ENCODE measurements at regions not wholly inside any gene's neighbourhood (a gene's known extent, or its start where the extent isn't known, plus 50 kb on each side); places are given as distances from the start of the nearest gene placed in this dataset.

- no peak overlapping the region for H2AK5ac ChIP-seq (ENCODE audit: low read depth, low read length)
- intact Hi-C loops (cut with micrococcal nuclease), result no loop called here
- BruUV-seq (replicated peaks), result no TSS peak
- H2AK9ac ChIP-seq (replicated peaks; ENCODE audit: low read depth, low read length, poor library complexity), result no peak overlapping the region
- no peak for TF ChIP-seq SMC3 (IDR thresholded peaks at IDR 0.05; ENCODE audit: low read depth, low read length)
- TF ChIP-seq, protein P1, sequence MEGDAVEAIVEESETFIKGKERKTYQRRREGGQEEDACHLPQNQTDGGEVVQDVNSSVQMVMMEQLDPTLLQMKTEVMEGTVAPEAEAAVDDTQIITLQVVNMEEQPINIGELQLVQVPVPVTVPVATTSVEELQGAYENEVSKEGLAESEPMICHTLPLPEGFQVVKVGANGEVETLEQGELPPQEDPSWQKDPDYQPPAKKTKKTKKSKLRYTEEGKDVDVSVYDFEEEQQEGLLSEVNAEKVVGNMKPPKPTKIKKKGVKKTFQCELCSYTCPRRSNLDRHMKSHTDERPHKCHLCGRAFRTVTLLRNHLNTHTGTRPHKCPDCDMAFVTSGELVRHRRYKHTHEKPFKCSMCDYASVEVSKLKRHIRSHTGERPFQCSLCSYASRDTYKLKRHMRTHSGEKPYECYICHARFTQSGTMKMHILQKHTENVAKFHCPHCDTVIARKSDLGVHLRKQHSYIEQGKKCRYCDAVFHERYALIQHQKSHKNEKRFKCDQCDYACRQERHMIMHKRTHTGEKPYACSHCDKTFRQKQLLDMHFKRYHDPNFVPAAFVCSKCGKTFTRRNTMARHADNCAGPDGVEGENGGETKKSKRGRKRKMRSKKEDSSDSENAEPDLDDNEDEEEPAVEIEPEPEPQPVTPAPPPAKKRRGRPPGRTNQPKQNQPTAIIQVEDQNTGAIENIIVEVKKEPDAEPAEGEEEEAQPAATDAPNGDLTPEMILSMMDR (conservative IDR thresholded peaks at IDR 0.05; ENCODE audit: low read depth, low read length), result no peak
- POLR2A ChIA-PET (ENCODE audit: unreplicated experiment), result no interaction called here
- no peaks in the 10 kb centered on the region for H3K4me1 ChIP-seq (ENCODE audit: control insufficient read depth, insufficient read depth, low read length)
- no peak overlapping the region for H3K4me2 ChIP-seq (ENCODE audit: low read depth, low read length)
- CTCF ChIA-PET, result no interaction called here
- in situ Hi-C loops (cut with MboI; ENCODE audit: low sequenced_read_pairs), result no loop called here
- H3K56ac ChIP-seq (ENCODE audit: extremely low read depth, insufficient read depth, low read length), result no peak overlapping the region
- no peak overlapping the region for H4K5ac ChIP-seq (ENCODE audit: low read depth, low read length)
- no CpG with 5 or more reads among the region's 1 CpG for WGBS, 2 experiments (ENCODE audit: extremely low coverage in 2 of 2, insufficient read length in 1 of 2)
- DNase-seq (no peak), ATAC-seq (ENCODE audit: low read depth) (no peak)
- H2AFZ ChIP-seq (replicated peaks; ENCODE audit: low read length, poor library complexity), result no peak overlapping the region
- H3K36me3 ChIP-seq (ENCODE audit: control insufficient read depth, insufficient read depth, low read length), result no peaks in the 10 kb centered on the region
- H3K79me1 ChIP-seq (ENCODE audit: low read depth in 1 of 2, low read length in 2 of 2), result no peaks in the 10 kb centered on the region
- no peaks in the 10 kb centered on the region for H3K9me3 ChIP-seq (ENCODE audit: control insufficient read depth, insufficient read depth, low read length)
- no peak overlapping the region for H3K9ac ChIP-seq (ENCODE audit: low read depth, low read length)
- no peak overlapping the region for H2BK20ac ChIP-seq (ENCODE audit: low read depth, low read length)
- H4K20me1 ChIP-seq (ENCODE audit: insufficient read depth, low read length), result no peaks in the 10 kb centered on the region
- H3K9me1 ChIP-seq (ENCODE audit: insufficient read depth, low read length), result no peaks in the 10 kb centered on the region
- no peak overlapping the region for H2BK120ac ChIP-seq (ENCODE audit: low read depth, low read length)
- no peak overlapping the region for H3K4me3 ChIP-seq (ENCODE audit: insufficient read depth, low read depth, low read length)
- H2BK15ac ChIP-seq (ENCODE audit: low read depth, low read length), result no peak overlapping the region
- no peak overlapping the region for H3K18ac ChIP-seq (ENCODE audit: low read depth, low read length)
- no peak overlapping the region for H3K27ac ChIP-seq (ENCODE audit: insufficient read depth, low read length)
- H3K14ac ChIP-seq (replicated peaks; ENCODE audit: low read depth, low read length), result no peak overlapping the region
- no peak overlapping the region for H4K91ac ChIP-seq (ENCODE audit: insufficient read depth, low read depth, low read length)
- dilution Hi-C loops (cut with HindIII; ENCODE audit: low sequenced_read_pairs, unreplicated experiment), result no loop called here
- peaks cover 38% of the 10 kb centered on the region for H3K27me3 ChIP-seq (ENCODE audit: control insufficient read depth, insufficient read depth, low read length)
- H4K8ac ChIP-seq (ENCODE audit: low read depth in 2 of 2, low read length in 2 of 2), result no peak overlapping the region
- H3K23ac ChIP-seq (ENCODE audit: low read depth, low read length), result no peak overlapping the region
- H2BK5ac ChIP-seq (ENCODE audit: low read depth, low read length, poor library complexity, severe bottlenecking), result no peak overlapping the region
- no peak overlapping the region for H3K4ac ChIP-seq (ENCODE audit: low read depth, low read length)
Measured at GRCh38 chr14:55921511-55921910, 196.7 kb upstream of the PELI2 start.
